H1 (cell line): ENCODE measurements at regions not wholly inside any gene's neighbourhood (a gene's known extent, or its start where the extent isn't known, plus 50 kb on each side); places are given as distances from the start of the nearest gene placed in this dataset.

ENCODE experiments used
- BACH1 ChIP-seq: IDR thresholded peaks from 2 replicates; pipeline ENCODE4 v1.6.1; 2012; ENCODE audit warnings: low read length, improper control_type of control experiment
- CHD1 ChIP-seq: IDR thresholded peaks from 2 replicates; pipeline ENCODE4 v1.6.1; 2012; ENCODE audit warnings: low read depth, low read length, improper control_type of control experiment
- CTCF ChIP-seq, 3 experiments: IDR thresholded peaks; 1 replicate in 2 of 3; 2 replicates in 1 of 3; pipeline versions ENCODE4 v1.5.1 to v1.6.1; 2011; ENCODE audit warnings: low read length in 3 of 3, mild to moderate bottlenecking in 3 of 3, inconsistent platforms in 2 of 3, low read depth in 1 of 3, moderate library complexity in 1 of 3; ENCODE audit not compliant: insufficient read depth in 1 of 3; ENCODE audit errors: control extremely low read depth in 1 of 3
- EP300 ChIP-seq, 2 experiments: IDR thresholded peaks; 1 replicate in 1 of 2; 2 replicates in 1 of 2; pipeline ENCODE4 v1.6.1; 2011 to 2012; ENCODE audit warnings: low read depth in 2 of 2, low read length in 2 of 2, mild to moderate bottlenecking in 2 of 2, borderline replicate concordance in 1 of 2, inconsistent platforms in 1 of 2, moderate library complexity in 1 of 2
- GABPA ChIP-seq: IDR thresholded peaks from 2 replicates; pipeline ENCODE4 v1.6.1; 2011; ENCODE audit warnings: mild to moderate bottlenecking, low read length, moderate library complexity, borderline replicate concordance; ENCODE audit not compliant: insufficient read depth
- JUN ChIP-seq: IDR thresholded peaks from 2 replicates; pipeline ENCODE4 v1.6.1; 2011; ENCODE audit warnings: low read depth, mild to moderate bottlenecking, improper control_type of control experiment, low read length
- NANOG ChIP-seq: IDR thresholded peaks from 2 replicates; pipeline ENCODE4 v1.6.1; 2011; ENCODE audit warnings: low read length, low read depth, mild to moderate bottlenecking, inconsistent platforms; ENCODE audit not compliant: insufficient read depth, poor library complexity, severe bottlenecking
- PHF8 ChIP-seq: fragments of 200-600 bp; sonication (generic); conservative IDR thresholded peaks from 2 replicates; pipeline ENCODE4 v1.7.1; 2012; ENCODE audit warnings: low read depth, mild to moderate bottlenecking, inconsistent platforms, low read length, moderate library complexity
- POLR2A ChIP-seq, 2 experiments: IDR thresholded peaks; 1 replicate in 1 of 2; 2 replicates in 1 of 2; pipeline ENCODE4 v1.6.1; 2011; ENCODE audit warnings: low read depth in 2 of 2, low read length in 2 of 2, mild to moderate bottlenecking in 2 of 2; ENCODE audit errors: control extremely low read depth in 1 of 2
- POLR2AphosphoS5 ChIP-seq: IDR thresholded peaks from 2 replicates; pipeline ENCODE4 v1.6.1; 2011; ENCODE audit warnings: low read depth, low read length
- RAD21 ChIP-seq, 2 experiments: IDR thresholded peaks in 1 of 2; conservative IDR thresholded peaks in 1 of 2; 2 replicates each; pipeline ENCODE4 v1.6.1; 2011; ENCODE audit warnings: low read depth in 2 of 2, low read length in 2 of 2, improper control_type of control experiment in 1 of 2, inconsistent platforms in 1 of 2, mild to moderate bottlenecking in 1 of 2, moderate library complexity in 1 of 2
- RBBP5 ChIP-seq: IDR thresholded peaks from 2 replicates; pipeline ENCODE4 v1.7.1; 2012; ENCODE audit warnings: low read depth, mild to moderate bottlenecking, inconsistent platforms, low read length, moderate library complexity, borderline replicate concordance
- RFX5 ChIP-seq: IDR thresholded peaks from 2 replicates; pipeline ENCODE4 v1.6.1; 2011; ENCODE audit warnings: low read depth, low read length, improper control_type of control experiment, borderline replicate concordance
- SP1 ChIP-seq: IDR thresholded peaks from 2 replicates; pipeline ENCODE4 v1.6.1; 2011; ENCODE audit warnings: low read depth, low read length
- TAF1 ChIP-seq: IDR thresholded peaks from 2 replicates; pipeline ENCODE4 v1.6.1; 2011; ENCODE audit warnings: mild to moderate bottlenecking, low read depth, low read length
- TBP ChIP-seq: IDR thresholded peaks from 2 replicates; pipeline ENCODE4 v1.6.1; 2011; ENCODE audit warnings: low read depth, low read length, improper control_type of control experiment
- TCF12 ChIP-seq: IDR thresholded peaks from 2 replicates; pipeline ENCODE4 v1.6.1; 2011; ENCODE audit warnings: low read depth, mild to moderate bottlenecking, low read length

GRCh38 chrX:51802917-51803688 lies 59.9 kb downstream of the GSPT2 start (continued):
- TF ChIP-seq CHD1 (no peak; the same call in 1 of the 2 replicates), POLR2AphosphoS5 (peak; percentile 84), RFX5 (no peak), JUN (no peak), BACH1 (no peak), TAF1 (peak; percentile 81), RAD21 (IDR thresholded peaks at IDR 0.05 in 1 of 2, conservative IDR thresholded peaks at IDR 0.05 in 1 of 2; ENCODE audit: low read depth in 2 of 2, low read length in 2 of 2) (peak; percentile 46 to 64), GABPA (peak; percentile 82; the same call in 1 of the 2 replicates), PHF8 (peak; percentile 74), NANOG (no peak), TBP (peak; percentile 80), EP300 (IDR thresholded peaks at IDR 0.05; ENCODE audit: borderline replicate concordance in 1 of 2, low read depth in 2 of 2, low read length in 2 of 2) (no peak), SP1 (no peak), POLR2A (IDR thresholded peaks at IDR 0.05; ENCODE audit: control extremely low read depth in 1 of 2, low read depth in 2 of 2, low read length in 2 of 2) (peak; percentile 75 to 91), CTCF (IDR thresholded peaks at IDR 0.05; ENCODE audit: control extremely low read depth in 1 of 3, insufficient read depth in 1 of 3, low read depth in 1 of 3, low read length in 3 of 3) (peak; percentile 42 to 44 (median 44)), RBBP5 (0 out of 2 replicates have a peak, but pooled peaks have one; percentile 47), TCF12 (no peak)
- TF ChIP-seq, all 59 proteins: peak for 12
